ENCODE measurements at regions not wholly inside any gene's neighbourhood (a gene's known extent, or its start where the extent isn't known, plus 50 kb on each side); places are given as distances from the start of the nearest gene placed in this dataset.

GRCh38 chr19:5259750-5260149 is 80.9 kb downstream of the PTPRS start (continued):
- TF ChIP-seq EGR1 (IDR thresholded peaks at IDR 0.05; ENCODE audit: borderline replicate concordance, low read depth, low read length) (no peak), MAFK (IDR thresholded peaks at IDR 0.05; ENCODE audit: low read depth, low read length) (no peak), EP300 (IDR thresholded peaks at IDR 0.05; ENCODE audit: borderline replicate concordance in 1 of 2, low read depth in 2 of 2, low read length in 2 of 2) (no peak), BACH1 (IDR thresholded peaks at IDR 0.05; ENCODE audit: low read length) (no peak)

Data from H1 (cell line).